ENCODE measurements at regions not wholly inside any gene's neighbourhood (a gene's known extent, or its start where the extent isn't known, plus 50 kb on each side); places are given as distances from the start of the nearest gene placed in this dataset.

- TF ChIP-seq CTCF (conservative IDR thresholded peaks at IDR 0.05 in 1 of 2, IDR thresholded peaks at IDR 0.05 in 1 of 2; ENCODE audit: extremely low read depth in 1 of 2, insufficient read depth in 1 of 2, low read depth in 1 of 2, low read length in 2 of 2), result no peak
- TF ChIP-seq EZH2 (IDR thresholded peaks at IDR 0.05; ENCODE audit: borderline replicate concordance, low read length), result no peak
These were observed 190.7 kb upstream of the VGLL2 start for GRCh38 chr6:117074672-117075071.
